Activated CD4-positive, alpha-beta T cell treated with anti-CD3 and anti-CD28 coated beads for 36 hours (primary cell): ENCODE measurements at regions not wholly inside any gene's neighbourhood (a gene's known extent, or its start where the extent isn't known, plus 50 kb on each side); places are given as distances from the start of the nearest gene placed in this dataset.

Experiments used
- ATAC-seq: fragments of 200-7000 bp; cut with Tn5 transposase; one replicate; pipeline ENCODE4 v1.10.0; 2021; ENCODE audit warnings: mild to moderate bottlenecking, moderate library complexity
- CTCF ChIA-PET: fragments of 350-600 bp; sonication (Branson Sonifier 250); formaldehyde crosslinking; loops from one replicate; lab custom pipeline; 2021; ENCODE audit warnings: antibody characterized with exemption; lab: Charles Lee
- POLR2A ChIA-PET: fragments of 350-600 bp; sonication (Branson Sonifier 250); formaldehyde crosslinking; loops from one replicate; lab custom pipeline; 2021; ENCODE audit warnings: antibody characterized with exemption, inconsistent platforms; lab: Charles Lee
- DNase-seq: peaks from one replicate; pipeline ENCODE4 v3.0.0-alpha.2; 2020
- H3K27ac Mint-ChIP-seq: one replicate; pipeline ENCODE4 v1.8.0; 2021; ENCODE audit warnings: mixed read lengths
- H3K27me3 Mint-ChIP-seq: one replicate; pipeline ENCODE4 v1.8.0; 2021; ENCODE audit warnings: mixed read lengths
- H3K36me3 Mint-ChIP-seq: one replicate; pipeline ENCODE4 v1.8.0; 2021; ENCODE audit warnings: low read depth, mixed read lengths
- H3K4me1 Mint-ChIP-seq: one replicate; pipeline ENCODE4 v1.8.0; 2021; ENCODE audit warnings: mixed read lengths
- H3K4me3 Mint-ChIP-seq: one replicate; pipeline ENCODE4 v1.8.0; 2021; ENCODE audit warnings: mild to moderate bottlenecking, moderate library complexity, mixed read lengths
- H3K9me3 Mint-ChIP-seq: one replicate; pipeline ENCODE4 v1.8.0; 2021; ENCODE audit warnings: low read depth, mixed read lengths
- intact Hi-C, 2 experiments: fragments of 100-400 bp; cut with DNase I in 1 of 2; cut with micrococcal nuclease in 1 of 2; formaldehyde crosslinking; loops; one replicate each; pipeline versions ENCODE4 v1.14.2 to v1.15.1; 2022 to 2024; cut with DNase I, micrococcal nuclease

DNA sequence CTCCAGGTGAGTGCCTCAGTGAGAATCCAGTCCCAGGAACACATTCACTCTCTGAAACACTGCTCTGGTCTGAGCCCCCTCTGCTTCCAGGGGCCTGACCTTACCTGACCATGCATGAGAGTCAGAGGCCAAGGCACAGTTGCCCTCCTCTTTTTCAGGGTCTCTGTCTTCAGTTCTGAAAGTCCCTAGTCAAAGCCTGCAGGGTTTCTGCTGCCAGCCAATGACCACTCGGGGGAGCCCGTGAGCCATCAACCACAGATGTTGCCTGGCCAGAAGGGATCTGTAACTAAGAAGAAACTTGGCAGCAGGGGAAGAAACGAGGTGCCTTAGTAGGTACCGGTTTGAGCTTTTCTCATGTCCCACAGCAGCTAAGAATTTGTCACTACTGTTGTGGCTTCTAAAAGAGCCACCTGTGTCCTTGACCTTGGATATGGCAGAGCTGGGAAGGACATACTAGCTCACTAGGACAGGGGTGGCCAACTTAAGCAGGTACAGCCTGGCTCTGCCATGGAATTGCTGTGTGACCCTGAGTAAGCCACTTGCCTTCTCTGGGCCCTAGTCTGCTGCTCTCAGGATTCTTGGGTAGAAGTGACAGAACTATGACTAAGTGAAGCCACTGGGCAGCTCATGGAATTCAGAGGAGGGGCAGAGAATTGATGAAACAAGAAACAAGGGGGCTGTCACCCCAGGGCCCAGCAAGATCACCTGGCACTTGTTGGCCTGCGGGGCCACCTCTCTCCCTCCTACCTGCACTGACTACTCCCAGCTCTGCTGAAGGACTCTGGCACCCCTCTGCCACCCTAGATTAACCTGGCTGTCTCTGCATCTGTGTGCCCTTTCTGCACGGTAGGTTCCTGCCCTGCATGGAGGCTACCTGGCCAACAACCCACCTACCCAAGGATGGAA, 83.8 kb upstream of the GPR26 start:
- H3K9me3 Mint-ChIP-seq = no peaks in the 10 kb centered on the region
- H3K4me3 Mint-ChIP-seq = no peak overlapping the region
- intact Hi-C loops = loop anchor here (1.0 to 5.0 kb wide), 3 partner anchors 385 to 820 kb away; no protein-coding TSS in a partner anchor
- H3K27me3 Mint-ChIP-seq = peaks cover 38% of the 10 kb centered on the region
- H3K4me1 Mint-ChIP-seq = no peaks in the 10 kb centered on the region
- DNase-seq (peak; percentile 84), ATAC-seq (peak; percentile 58)
- H3K36me3 Mint-ChIP-seq = no peaks in the 10 kb centered on the region
- ChIA-PET CTCF (interaction anchor here (0.6 to 3.0 kb wide), 19 partner anchors 9 to 1485 kb away, joined by 3 to 15 read pairs (median 3); no protein-coding TSS in a partner anchor), POLR2A (no interaction called here)
- no peak overlapping the region for H3K27ac Mint-ChIP-seq

GRCh38 chr10:123583639-123584418, 82.3 kb upstream of the GPR26 start:
- peaks cover 34% of the 10 kb centered on the region for H3K27me3 Mint-ChIP-seq
- intact Hi-C loops = loop anchor here (5.0 kb wide), 2 partner anchors 803 to 818 kb away; no protein-coding TSS in a partner anchor
- H3K27ac Mint-ChIP-seq = no peak overlapping the region
- no peaks in the 10 kb centered on the region for H3K9me3 Mint-ChIP-seq
- POLR2A ChIA-PET = no interaction called here
- H3K4me1 Mint-ChIP-seq = no peaks in the 10 kb centered on the region
- no peak overlapping the region for H3K4me3 Mint-ChIP-seq
- ATAC-seq (no peak), DNase-seq (peak; percentile 73)
- H3K36me3 Mint-ChIP-seq = no peaks in the 10 kb centered on the region
- CTCF ChIA-PET = interaction anchor here (0.6 to 3.0 kb wide), 4 partner anchors 383 to 1420 kb away, joined by 3 to 15 read pairs (median 3); no protein-coding TSS in a partner anchor

GRCh38 chr10:123584419-123584775, 81.8 kb upstream of the GPR26 start:
- intact Hi-C loops = loop anchor here (5.0 kb wide), 2 partner anchors 803 to 818 kb away; no protein-coding TSS in a partner anchor
- H3K9me3 Mint-ChIP-seq = no peaks in the 10 kb centered on the region
- no peak overlapping the region for H3K4me3 Mint-ChIP-seq
- ChIA-PET CTCF (interaction anchor here (0.6 to 0.7 kb wide), 3 partner anchors 574 to 1421 kb away, joined by 3 read pairs; no protein-coding TSS in a partner anchor), POLR2A (no interaction called here)
- peaks cover 33% of the 10 kb centered on the region for H3K27me3 Mint-ChIP-seq
- ATAC-seq (no peak), DNase-seq (no peak)
- H3K36me3 Mint-ChIP-seq = no peaks in the 10 kb centered on the region
- H3K4me1 Mint-ChIP-seq = no peaks in the 10 kb centered on the region
- no peak overlapping the region for H3K27ac Mint-ChIP-seq

- H3K9me3 Mint-ChIP-seq = no peaks in the 10 kb centered on the region
- DNase-seq = no peak
- intact Hi-C loops = no loop called here
- no peak overlapping the region for H3K4me3 Mint-ChIP-seq
- H3K4me1 Mint-ChIP-seq = no peaks in the 10 kb centered on the region
- ChIA-PET POLR2A (no interaction called here), CTCF (interaction anchor here (0.6 to 0.7 kb wide), 5 partner anchors 11 to 1368 kb away, joined by 3 to 4 read pairs (median 3); no protein-coding TSS in a partner anchor)
- peaks cover 31% of the 10 kb centered on the region for H3K27me3 Mint-ChIP-seq
- no peak for ATAC-seq
- no peak overlapping the region for H3K27ac Mint-ChIP-seq
- no peaks in the 10 kb centered on the region for H3K36me3 Mint-ChIP-seq
Measured at GRCh38 chr10:123585477-123586445, 80.4 kb upstream of the GPR26 start.

DNA sequence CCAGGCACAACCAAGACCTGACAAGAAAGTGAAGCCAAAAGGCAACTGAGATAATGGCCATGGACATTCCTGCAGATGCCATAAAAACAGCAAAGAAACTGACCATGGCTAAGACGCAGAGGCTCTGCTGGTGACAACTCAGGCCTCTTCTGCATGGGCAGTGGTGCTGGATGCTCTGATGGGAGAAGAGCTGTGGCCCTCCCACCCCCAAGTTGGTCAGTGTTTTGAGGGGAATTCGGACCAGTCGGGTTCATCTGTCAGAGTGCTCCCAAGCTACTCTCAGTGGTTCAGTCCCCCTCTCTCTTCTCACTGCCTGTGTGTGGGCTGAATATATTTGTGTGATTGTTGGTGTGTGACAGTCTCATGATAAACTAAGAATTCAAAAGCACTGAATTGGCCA, 79.0 kb upstream of the GPR26 start:
- H3K36me3 Mint-ChIP-seq = no peaks in the 10 kb centered on the region
- H3K27me3 Mint-ChIP-seq = peaks cover 31% of the 10 kb centered on the region
- CTCF ChIA-PET = no interaction called here
- intact Hi-C loops = no loop called here
- POLR2A ChIA-PET = no interaction called here
- no peaks in the 10 kb centered on the region for H3K4me1 Mint-ChIP-seq
- H3K9me3 Mint-ChIP-seq = no peaks in the 10 kb centered on the region
- ATAC-seq = no peak
- no peak for DNase-seq
- no peak overlapping the region for H3K27ac Mint-ChIP-seq
- no peak overlapping the region for H3K4me3 Mint-ChIP-seq

GRCh38 chr10:123588386-123588914, 77.7 kb upstream of the GPR26 start:
- DNase-seq (no peak), ATAC-seq (no peak)
- CTCF ChIA-PET = interaction anchor here (0.7 kb wide), 1 partner anchor 447 kb away, joined by 3 read pairs; no protein-coding TSS in a partner anchor
- H3K36me3 Mint-ChIP-seq = no peaks in the 10 kb centered on the region
- intact Hi-C loops = no loop called here
- H3K27ac Mint-ChIP-seq = no peak overlapping the region
- no peaks in the 10 kb centered on the region for H3K4me1 Mint-ChIP-seq
- no peak overlapping the region for H3K4me3 Mint-ChIP-seq
- H3K27me3 Mint-ChIP-seq = peaks cover 22% of the 10 kb centered on the region
- no peaks in the 10 kb centered on the region for H3K9me3 Mint-ChIP-seq
- POLR2A ChIA-PET = no interaction called here

- Mint-ChIP-seq H3K36me3 (no peaks in the 10 kb centered on the region), H3K27ac (no peak overlapping the region), H3K4me3 (no peak overlapping the region), H3K27me3 (peaks cover 12% of the 10 kb centered on the region), H3K4me1 (no peaks in the 10 kb centered on the region), H3K9me3 (no peaks in the 10 kb centered on the region)
- POLR2A ChIA-PET = no interaction called here
- intact Hi-C loops = no loop called here
- DNase-seq (no peak), ATAC-seq (no peak)
- CTCF ChIA-PET = no interaction called here
Measured at GRCh38 chr10:123595661-123596060, 70.5 kb upstream of the GPR26 start.

DNA sequence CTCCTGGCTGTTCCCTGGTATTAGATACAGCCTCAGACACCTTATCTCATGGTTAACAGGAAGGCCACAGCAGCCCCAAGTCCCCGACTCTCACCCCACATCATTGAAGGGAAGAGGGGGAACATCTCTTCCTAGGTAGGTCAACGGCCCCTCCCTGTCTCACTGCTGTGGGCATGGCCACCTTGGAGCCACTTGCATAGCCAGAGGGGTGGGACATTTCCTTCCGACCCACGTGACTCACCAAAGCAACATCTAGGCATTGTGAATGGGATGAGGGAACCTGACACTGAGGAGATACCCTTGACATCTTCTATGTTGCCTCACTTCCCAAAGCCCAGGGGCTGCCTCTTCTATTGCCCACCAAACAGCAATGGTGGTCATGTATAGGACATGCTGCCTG, 68.5 kb upstream of the GPR26 start:
- no peaks in the 10 kb centered on the region for H3K4me1 Mint-ChIP-seq
- peaks cover 10% of the 10 kb centered on the region for H3K27me3 Mint-ChIP-seq
- H3K27ac Mint-ChIP-seq = no peak overlapping the region
- no peaks in the 10 kb centered on the region for H3K36me3 Mint-ChIP-seq
- CTCF ChIA-PET = no interaction called here
- ATAC-seq (no peak), DNase-seq (no peak)
- no peak overlapping the region for H3K4me3 Mint-ChIP-seq
- POLR2A ChIA-PET = no interaction called here
- intact Hi-C loops = no loop called here
- peaks cover 7% of the 10 kb centered on the region for H3K9me3 Mint-ChIP-seq

GRCh38 chr10:123599366-123599849, 66.7 kb upstream of the GPR26 start:
- POLR2A ChIA-PET = no interaction called here
- H3K27me3 Mint-ChIP-seq = peaks cover 13% of the 10 kb centered on the region
- H3K4me3 Mint-ChIP-seq = no peak overlapping the region
- H3K27ac Mint-ChIP-seq = no peak overlapping the region
- ATAC-seq = no peak
- no peaks in the 10 kb centered on the region for H3K36me3 Mint-ChIP-seq
- DNase-seq = no peak
- intact Hi-C loops = no loop called here
- CTCF ChIA-PET = interaction anchor here (0.7 kb wide), 1 partner anchor 469 kb away, joined by 3 read pairs; no protein-coding TSS in a partner anchor
- H3K9me3 Mint-ChIP-seq = peaks cover 7% of the 10 kb centered on the region
- H3K4me1 Mint-ChIP-seq = no peaks in the 10 kb centered on the region

DNA sequence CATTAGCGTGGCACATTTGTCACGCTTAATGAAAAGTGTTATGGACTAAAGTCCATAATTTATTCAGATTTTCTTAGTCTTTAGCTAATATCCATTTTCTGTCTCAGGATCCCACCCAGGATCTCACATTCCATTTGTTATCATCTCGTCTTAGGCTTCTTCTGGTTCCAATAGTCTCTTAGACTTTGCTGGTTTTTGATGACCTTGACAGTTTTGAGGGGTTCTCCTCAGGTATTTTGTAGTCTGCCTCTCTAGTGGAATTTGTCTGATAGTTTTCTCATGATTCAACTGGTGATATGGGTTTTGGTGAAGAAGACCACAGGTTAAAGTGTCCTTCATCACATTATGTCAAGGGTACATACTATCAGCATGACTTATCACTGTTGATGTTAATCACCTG, 66.0 kb upstream of the GPR26 start:
- Mint-ChIP-seq H3K27ac (no peak overlapping the region), H3K9me3 (peaks cover 7% of the 10 kb centered on the region), H3K36me3 (no peaks in the 10 kb centered on the region), H3K4me1 (no peaks in the 10 kb centered on the region), H3K4me3 (no peak overlapping the region), H3K27me3 (peaks cover 13% of the 10 kb centered on the region)
- no peak for DNase-seq
- ChIA-PET POLR2A (no interaction called here), CTCF (interaction anchor here (0.7 kb wide), 1 partner anchor 469 kb away, joined by 3 read pairs; no protein-coding TSS in a partner anchor)
- intact Hi-C loops = no loop called here
- ATAC-seq = no peak
